22Rv1 (cell line): ENCODE measurements at regions not wholly inside any gene's neighbourhood (a gene's known extent, or its start where the extent isn't known, plus 50 kb on each side); places are given as distances from the start of the nearest gene placed in this dataset.

ENCODE experiments used
- H3K27ac ChIP-seq: fragments of 450-650 bp; 2 replicates; pipeline ENCODE4 v1.5.1; 2017
- ZFX ChIP-seq: fragments of 450-650 bp; IDR thresholded peaks from 2 replicates; pipeline ENCODE4 v1.6.1; 2017; ENCODE audit warnings: antibody characterized with exemption, borderline replicate concordance
- TF ChIP-seq, protein P1 (sequence below): fragments of 450-650 bp; IDR thresholded peaks from 2 replicates; pipeline ENCODE4 v1.5.1; 2017; ENCODE audit warnings: mild to moderate bottlenecking

DNA sequence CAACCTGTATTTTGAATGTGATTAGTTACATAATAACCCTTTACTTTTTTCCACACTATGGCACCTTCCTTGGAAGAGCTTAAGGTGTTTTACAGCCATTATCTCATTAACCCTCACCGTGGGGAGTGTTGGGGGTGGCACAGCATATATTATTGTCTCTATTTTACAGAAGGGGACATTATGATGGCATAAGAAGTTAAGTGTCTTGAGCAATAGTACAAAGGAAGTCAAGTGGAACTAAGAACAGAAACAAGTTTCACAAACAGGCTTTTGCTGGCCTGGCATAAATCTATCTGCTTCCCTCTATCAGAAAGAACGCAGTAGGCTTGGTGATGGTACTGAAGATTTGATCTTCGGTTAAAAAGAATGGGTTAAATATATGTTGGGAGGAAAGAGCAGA lies 169.7 kb upstream of the OTX2 start:
- no peak overlapping the region for H3K27ac ChIP-seq
- TF ChIP-seq ZFX = no peak
- TF ChIP-seq, protein P1, sequence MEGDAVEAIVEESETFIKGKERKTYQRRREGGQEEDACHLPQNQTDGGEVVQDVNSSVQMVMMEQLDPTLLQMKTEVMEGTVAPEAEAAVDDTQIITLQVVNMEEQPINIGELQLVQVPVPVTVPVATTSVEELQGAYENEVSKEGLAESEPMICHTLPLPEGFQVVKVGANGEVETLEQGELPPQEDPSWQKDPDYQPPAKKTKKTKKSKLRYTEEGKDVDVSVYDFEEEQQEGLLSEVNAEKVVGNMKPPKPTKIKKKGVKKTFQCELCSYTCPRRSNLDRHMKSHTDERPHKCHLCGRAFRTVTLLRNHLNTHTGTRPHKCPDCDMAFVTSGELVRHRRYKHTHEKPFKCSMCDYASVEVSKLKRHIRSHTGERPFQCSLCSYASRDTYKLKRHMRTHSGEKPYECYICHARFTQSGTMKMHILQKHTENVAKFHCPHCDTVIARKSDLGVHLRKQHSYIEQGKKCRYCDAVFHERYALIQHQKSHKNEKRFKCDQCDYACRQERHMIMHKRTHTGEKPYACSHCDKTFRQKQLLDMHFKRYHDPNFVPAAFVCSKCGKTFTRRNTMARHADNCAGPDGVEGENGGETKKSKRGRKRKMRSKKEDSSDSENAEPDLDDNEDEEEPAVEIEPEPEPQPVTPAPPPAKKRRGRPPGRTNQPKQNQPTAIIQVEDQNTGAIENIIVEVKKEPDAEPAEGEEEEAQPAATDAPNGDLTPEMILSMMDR = no peak

DNA sequence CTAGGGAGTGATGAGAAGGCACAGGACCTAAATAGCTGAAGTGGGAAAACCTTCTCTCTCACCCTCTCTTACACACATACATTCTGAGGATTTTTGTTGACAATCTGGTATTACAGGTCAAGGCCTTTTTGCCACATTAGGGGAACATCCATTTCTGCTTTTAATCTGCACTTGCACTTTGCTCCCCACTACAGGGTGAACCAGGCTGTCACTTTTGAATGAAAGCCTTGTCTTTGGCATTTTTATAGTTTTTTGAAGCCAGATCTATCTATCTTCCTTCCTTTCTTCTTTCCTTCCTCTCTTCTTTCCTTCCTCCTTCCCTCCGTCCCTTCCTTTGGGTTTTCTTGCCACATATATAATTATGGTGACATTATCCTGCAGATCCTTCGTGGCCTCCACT lies 165.9 kb upstream of the OTX2 start:
- TF ChIP-seq, protein P1 = no peak
- TF ChIP-seq ZFX = no peak
- H3K27ac ChIP-seq = no peak overlapping the region

DNA sequence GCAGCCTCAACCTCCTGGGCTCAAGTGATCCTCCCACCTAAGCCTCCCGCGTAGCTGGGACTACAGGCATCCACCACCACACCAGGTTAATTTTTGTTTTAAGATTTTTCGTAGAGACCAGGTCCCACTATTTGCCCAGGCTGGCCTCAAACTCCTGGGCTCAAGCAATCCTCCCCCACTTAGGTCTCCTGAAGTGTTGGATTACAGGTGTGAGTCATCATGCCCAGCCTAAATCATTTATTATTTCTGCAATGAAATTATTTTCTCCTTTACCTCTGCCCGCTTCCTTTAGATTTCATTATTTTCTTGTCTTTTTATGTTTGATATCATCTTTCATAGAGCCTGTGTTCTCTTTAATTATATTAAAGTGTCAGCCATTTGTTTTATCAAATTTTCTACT lies 165.2 kb upstream of the OTX2 start:
- no peak overlapping the region for H3K27ac ChIP-seq
- no peak for TF ChIP-seq ZFX
- TF ChIP-seq, protein P1 = no peak

DNA sequence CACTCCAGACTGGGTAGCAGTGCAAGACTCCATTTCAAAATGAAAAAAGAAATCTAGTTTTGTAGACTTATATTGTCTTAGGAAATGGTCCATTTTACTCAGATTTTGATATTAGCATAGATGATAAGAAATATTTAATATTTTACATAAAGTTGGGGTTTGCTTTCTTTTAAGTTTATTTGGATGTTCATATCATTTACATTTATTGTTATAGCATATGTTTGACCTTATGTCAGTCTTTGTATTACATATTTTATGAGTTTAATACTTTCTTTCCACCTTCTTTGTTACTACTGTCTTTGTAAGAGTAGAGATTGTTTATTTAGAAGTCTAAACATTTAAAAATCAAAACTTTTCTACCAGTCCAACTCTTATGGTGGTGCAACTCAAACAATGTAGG lies 162.7 kb upstream of the OTX2 start:
- TF ChIP-seq, protein P1 = no peak
- no peak for TF ChIP-seq ZFX

DNA sequence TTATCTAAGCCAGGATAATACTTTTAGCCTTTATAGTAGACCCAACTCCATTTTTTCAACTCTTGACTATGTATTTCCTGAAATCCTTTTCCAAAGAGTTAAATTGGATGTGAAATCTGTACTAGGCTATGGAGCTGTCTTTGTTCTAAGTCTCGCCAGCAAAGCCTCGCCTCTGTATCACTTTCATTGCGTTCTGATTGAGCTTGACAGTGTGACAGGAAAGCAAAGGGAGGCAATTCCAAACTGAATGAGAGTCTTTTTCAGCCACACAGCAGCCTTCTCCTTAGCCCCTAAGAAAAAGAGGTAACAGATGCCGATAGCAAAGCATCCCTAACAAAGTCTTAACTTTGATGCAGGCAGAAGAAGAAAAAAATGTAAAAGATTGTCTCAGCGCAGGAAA lies 154.6 kb upstream of the OTX2 start:
- TF ChIP-seq, protein P1 = no peak
- TF ChIP-seq ZFX = no peak

More for the DNA sequence above, 162.7 kb upstream of the OTX2 start:
- no peak overlapping the region for H3K27ac ChIP-seq

DNA sequence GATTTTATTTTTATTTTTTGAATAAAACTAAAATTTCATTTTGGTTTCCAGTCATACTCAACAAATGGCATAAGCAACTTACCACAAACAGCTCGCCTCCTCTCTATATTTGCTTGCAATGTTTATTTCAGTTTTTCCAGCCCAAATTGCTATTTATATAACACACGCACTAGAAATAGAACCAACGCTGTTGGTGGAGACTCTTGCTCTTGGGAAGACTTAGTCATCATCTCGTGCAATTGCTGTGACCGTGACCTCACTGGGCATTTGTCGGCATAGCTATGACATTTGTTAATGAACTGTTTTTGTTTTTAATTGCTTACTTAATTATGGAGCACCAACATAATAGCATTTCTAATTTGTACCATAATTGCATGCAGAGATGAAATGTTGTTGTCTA lies 153.1 kb upstream of the OTX2 start:
- TF ChIP-seq, protein P1 = no peak
- TF ChIP-seq ZFX = no peak
- no peak overlapping the region for H3K27ac ChIP-seq

More for the DNA sequence above, 154.6 kb upstream of the OTX2 start:
- H3K27ac ChIP-seq = no peak overlapping the region

DNA sequence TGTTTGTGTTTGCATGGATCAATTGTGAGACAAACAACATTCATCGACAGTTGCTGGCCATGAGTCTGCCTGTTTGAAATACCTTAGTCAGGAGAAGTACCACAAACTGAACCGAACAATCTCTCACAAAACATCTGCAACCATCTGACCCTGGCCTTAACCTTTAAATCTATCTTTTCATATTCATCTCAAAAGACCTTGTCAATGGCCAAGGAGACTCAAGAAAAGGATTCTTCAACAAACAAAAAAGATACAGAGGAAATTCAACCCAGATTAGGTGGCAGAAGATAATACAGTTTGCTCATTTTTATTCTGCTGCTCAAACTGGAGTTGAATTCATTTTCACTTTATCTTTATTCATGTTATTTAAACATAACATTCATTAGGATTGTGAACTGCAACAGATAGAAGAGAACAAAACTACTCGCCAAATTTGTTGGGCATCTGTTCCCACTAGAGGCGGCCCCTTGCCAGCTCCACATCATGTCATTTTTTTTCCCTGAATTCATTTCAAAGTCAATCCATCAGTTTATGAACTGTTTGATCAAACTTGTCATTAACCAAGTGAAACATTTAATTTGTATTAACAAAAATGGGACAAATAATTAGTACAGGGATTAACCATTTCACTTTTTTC lies 152.3 kb upstream of the OTX2 start:
- no peak for TF ChIP-seq ZFX
- TF ChIP-seq, protein P1 = no peak
- no peak overlapping the region for H3K27ac ChIP-seq
